Right renal pelvis (tissue), 4 donors: ENCODE measurements at regions not wholly inside any gene's neighbourhood (a gene's known extent, or its start where the extent isn't known, plus 50 kb on each side); places are given as distances from the start of the nearest gene placed in this dataset.
"Not testable (repeated sequence)": the region's sequence is repeated elsewhere in the genome, so short reads cannot be mapped to it uniquely, and the experiment has no call there.

ENCODE experiments used
- DNase-seq, 4 donors: peaks; one replicate each; pipeline ENCODE4 v3.0.0-alpha.2; 2013; ENCODE audit warnings: low read depth in 4 of 4, low spot score in 3 of 4, missing footprints in 1 of 4

GRCh38 chr7:69338144-69338543 lies 260.1 kb upstream of the AUTS2 start:
- peak; percentile 7 to 34 (median 24) for DNase-seq

GRCh38 chr7:69341288-69341687 lies 257.0 kb upstream of the AUTS2 start:
- no peak for DNase-seq

- DNase-seq = no peak
Measured at GRCh38 chr7:69342154-69342884, 256.0 kb upstream of the AUTS2 start.

GRCh38 chr7:69349291-69349690 lies 249.0 kb upstream of the AUTS2 start:
- DNase-seq = no peak

GRCh38 chr7:69358163-69358821 lies 240.0 kb upstream of the AUTS2 start:
- no peak for DNase-seq

- no peak for DNase-seq
Measured at GRCh38 chr7:69359003-69359700, 239.1 kb upstream of the AUTS2 start.

GRCh38 chr7:69360913-69361312 lies 237.4 kb upstream of the AUTS2 start:
- DNase-seq = no peak

GRCh38 chr7:69363136-69363535 lies 235.1 kb upstream of the AUTS2 start:
- DNase-seq = no peak

GRCh38 chr7:69364813-69365643 lies 233.2 kb upstream of the AUTS2 start:
- no peak for DNase-seq

GRCh38 chr7:69365651-69366192 lies 232.6 kb upstream of the AUTS2 start:
- DNase-seq = no peak

GRCh38 chr7:69367780-69368179 lies 230.5 kb upstream of the AUTS2 start:
- DNase-seq = no peak

GRCh38 chr7:69373171-69374043 lies 224.9 kb upstream of the AUTS2 start:
- no peak for DNase-seq

- DNase-seq = no peak
Measured at GRCh38 chr7:69374044-69374425, 224.2 kb upstream of the AUTS2 start.

GRCh38 chr7:69377191-69377590 lies 221.1 kb upstream of the AUTS2 start:
- DNase-seq = no peak

- DNase-seq = no peak
Measured at GRCh38 chr7:69388452-69389137, 209.7 kb upstream of the AUTS2 start.

- DNase-seq = no peak
Measured at GRCh38 chr7:69389216-69389615, 209.1 kb upstream of the AUTS2 start.

- not testable (repeated sequence) for DNase-seq
Measured at GRCh38 chr7:69393912-69394311, 204.4 kb upstream of the AUTS2 start.

- no peak for DNase-seq
Measured at GRCh38 chr7:69395061-69395714, 203.1 kb upstream of the AUTS2 start.

- no peak for DNase-seq
Measured at GRCh38 chr7:69398986-69399385, 199.3 kb upstream of the AUTS2 start.
